H1 (cell line): ENCODE measurements at regions not wholly inside any gene's neighbourhood (a gene's known extent, or its start where the extent isn't known, plus 50 kb on each side); places are given as distances from the start of the nearest gene placed in this dataset.

Experiments
- EGR1 ChIP-seq: IDR thresholded peaks from 2 replicates; pipeline ENCODE4 v1.6.1; 2011; ENCODE audit warnings: low read depth, low read length, borderline replicate concordance
- EP300 ChIP-seq, 2 experiments: IDR thresholded peaks; 1 replicate in 1 of 2; 2 replicates in 1 of 2; pipeline ENCODE4 v1.6.1; 2011 to 2012; ENCODE audit warnings: low read depth in 2 of 2, low read length in 2 of 2, mild to moderate bottlenecking in 2 of 2, borderline replicate concordance in 1 of 2, inconsistent platforms in 1 of 2, moderate library complexity in 1 of 2
- GABPA ChIP-seq: IDR thresholded peaks from 2 replicates; pipeline ENCODE4 v1.6.1; 2011; ENCODE audit warnings: mild to moderate bottlenecking, low read length, moderate library complexity, borderline replicate concordance; ENCODE audit not compliant: insufficient read depth
- JUN ChIP-seq: IDR thresholded peaks from 2 replicates; pipeline ENCODE4 v1.6.1; 2011; ENCODE audit warnings: low read depth, mild to moderate bottlenecking, improper control_type of control experiment, low read length
- JUND ChIP-seq: IDR thresholded peaks from 2 replicates; pipeline ENCODE4 v1.6.1; 2011; ENCODE audit warnings: mild to moderate bottlenecking, improper control_type of control experiment, low read length
- NRF1 ChIP-seq: IDR thresholded peaks from 2 replicates; pipeline ENCODE4 v1.6.1; 2011; ENCODE audit warnings: mild to moderate bottlenecking, low read depth, low read length, improper control_type of control experiment
- SP2 ChIP-seq: IDR thresholded peaks from 2 replicates; pipeline ENCODE4 v1.6.1; 2012; ENCODE audit warnings: mild to moderate bottlenecking, low read length, inconsistent platforms
- SP4 ChIP-seq: IDR thresholded peaks from 2 replicates; pipeline ENCODE4 v1.6.1; 2012; ENCODE audit warnings: low read length, inconsistent platforms
- TAF1 ChIP-seq: IDR thresholded peaks from 2 replicates; pipeline ENCODE4 v1.6.1; 2011; ENCODE audit warnings: mild to moderate bottlenecking, low read depth, low read length
- YY1 ChIP-seq: IDR thresholded peaks from 2 replicates; pipeline ENCODE4 v1.6.1; 2011; ENCODE audit warnings: low read depth, mild to moderate bottlenecking, low read length
- TF ChIP-seq, protein P1 (sequence below), 3 experiments: IDR thresholded peaks; 1 replicate in 2 of 3; 2 replicates in 1 of 3; pipeline versions ENCODE4 v1.5.1 to v1.6.1; 2011; ENCODE audit warnings: low read length in 3 of 3, mild to moderate bottlenecking in 3 of 3, inconsistent platforms in 2 of 3, low read depth in 1 of 3, moderate library complexity in 1 of 3; ENCODE audit not compliant: insufficient read depth in 1 of 3; ENCODE audit errors: control extremely low read depth in 1 of 3

DNA sequence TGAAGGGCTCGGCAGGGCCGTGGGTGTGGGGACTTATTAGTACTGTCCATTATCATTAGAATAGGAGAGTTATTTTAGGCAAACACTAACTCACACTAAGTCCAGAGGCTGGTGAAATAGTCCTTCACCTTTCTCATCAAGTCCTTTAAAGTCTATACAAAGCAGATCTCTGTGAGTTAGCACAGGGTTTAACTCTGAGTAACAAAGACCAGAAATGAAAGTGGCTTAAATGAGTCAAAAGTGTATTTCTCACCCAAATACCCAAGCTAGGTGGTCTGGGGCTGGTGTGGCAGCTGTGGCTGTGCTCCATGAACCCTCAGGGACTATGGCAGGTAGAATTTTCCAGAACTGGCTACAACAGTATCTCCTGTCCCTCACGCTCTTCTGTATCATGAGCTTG is 263.2 kb downstream of the BCOR start:
- TF ChIP-seq EGR1 (no peak), NRF1 (no peak), SP4 (no peak), GABPA (no peak), YY1 (no peak), TAF1 (no peak), EP300 (IDR thresholded peaks at IDR 0.05; ENCODE audit: borderline replicate concordance in 1 of 2, low read depth in 2 of 2, low read length in 2 of 2) (no peak), JUN (no peak), JUND (no peak), SP2 (no peak)
- TF ChIP-seq, protein P1, sequence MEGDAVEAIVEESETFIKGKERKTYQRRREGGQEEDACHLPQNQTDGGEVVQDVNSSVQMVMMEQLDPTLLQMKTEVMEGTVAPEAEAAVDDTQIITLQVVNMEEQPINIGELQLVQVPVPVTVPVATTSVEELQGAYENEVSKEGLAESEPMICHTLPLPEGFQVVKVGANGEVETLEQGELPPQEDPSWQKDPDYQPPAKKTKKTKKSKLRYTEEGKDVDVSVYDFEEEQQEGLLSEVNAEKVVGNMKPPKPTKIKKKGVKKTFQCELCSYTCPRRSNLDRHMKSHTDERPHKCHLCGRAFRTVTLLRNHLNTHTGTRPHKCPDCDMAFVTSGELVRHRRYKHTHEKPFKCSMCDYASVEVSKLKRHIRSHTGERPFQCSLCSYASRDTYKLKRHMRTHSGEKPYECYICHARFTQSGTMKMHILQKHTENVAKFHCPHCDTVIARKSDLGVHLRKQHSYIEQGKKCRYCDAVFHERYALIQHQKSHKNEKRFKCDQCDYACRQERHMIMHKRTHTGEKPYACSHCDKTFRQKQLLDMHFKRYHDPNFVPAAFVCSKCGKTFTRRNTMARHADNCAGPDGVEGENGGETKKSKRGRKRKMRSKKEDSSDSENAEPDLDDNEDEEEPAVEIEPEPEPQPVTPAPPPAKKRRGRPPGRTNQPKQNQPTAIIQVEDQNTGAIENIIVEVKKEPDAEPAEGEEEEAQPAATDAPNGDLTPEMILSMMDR (IDR thresholded peaks at IDR 0.05; ENCODE audit: control extremely low read depth in 1 of 3, insufficient read depth in 1 of 3, low read depth in 1 of 3, low read length in 3 of 3), result no peak
